Erythroblast (primary cell): ENCODE measurements at regions not wholly inside any gene's neighbourhood (a gene's known extent, or its start where the extent isn't known, plus 50 kb on each side); places are given as distances from the start of the nearest gene placed in this dataset.

ENCODE experiments used
- GATA1 ChIP-seq: IDR thresholded peaks from 2 replicates; pipeline ENCODE4 v1.6.1; 2011; ENCODE audit warnings: low read depth, mild to moderate bottlenecking, control low read depth, low read length, moderate library complexity
- POLR2A ChIP-seq: IDR thresholded peaks from 2 replicates; pipeline ENCODE4 v1.6.1; 2011; ENCODE audit warnings: mild to moderate bottlenecking, low read length

GRCh38 chr14:100402631-100403030, 79.5 kb downstream of the SLC25A47 start:
- no peak for TF ChIP-seq POLR2A
- no peak for TF ChIP-seq GATA1
